OCI-LY1 (cell line): ENCODE measurements at regions not wholly inside any gene's neighbourhood (a gene's known extent, or its start where the extent isn't known, plus 50 kb on each side); places are given as distances from the start of the nearest gene placed in this dataset.

Experiments used
- H2AFZ ChIP-seq: fragments of 200-600 bp; sonication (generic), shearing (Covaris generic); 2 replicates; pipeline ENCODE4 v1.6.0; 2014; ENCODE audit warnings: antibody characterized with exemption, mild to moderate bottlenecking, low read length
- H3F3A ChIP-seq: fragments of 200-600 bp; sonication (generic), shearing (Covaris generic); 2 replicates; pipeline ENCODE4 v1.6.0; 2014; ENCODE audit warnings: mild to moderate bottlenecking, antibody characterized with exemption, low read length, moderate library complexity; ENCODE audit not compliant: insufficient read depth
- H3K27ac ChIP-seq: fragments of 200-600 bp; sonication (generic); 2 replicates; pipeline ENCODE4 v1.5.1; 2014; ENCODE audit warnings: low read length, mixed run types, mild to moderate bottlenecking, low read depth; ENCODE audit not compliant: poor library complexity, severe bottlenecking
- H3K27me3 ChIP-seq: fragments of 200-600 bp; sonication (generic); 2 replicates; pipeline ENCODE4 v1.6.0; 2014; ENCODE audit warnings: antibody characterized with exemption, mild to moderate bottlenecking, low read length, moderate library complexity; ENCODE audit not compliant: insufficient read depth
- H3K36me3 ChIP-seq: fragments of 200-600 bp; sonication (generic); 2 replicates; pipeline ENCODE4 v1.6.1; 2014; ENCODE audit warnings: mild to moderate bottlenecking, antibody characterized with exemption, low read length, moderate library complexity, mixed read lengths; ENCODE audit not compliant: insufficient read depth
- H3K4me1 ChIP-seq: fragments of 200-600 bp; sonication (generic); 2 replicates; pipeline ENCODE4 v1.5.1; 2014; ENCODE audit warnings: mild to moderate bottlenecking, low read length, moderate library complexity; ENCODE audit not compliant: insufficient read depth, severe bottlenecking
- H3K4me2 ChIP-seq: fragments of 200-600 bp; sonication (generic), shearing (Covaris generic); 2 replicates; pipeline ENCODE4 v1.6.1; 2014; ENCODE audit warnings: low read length
- H3K4me3 ChIP-seq: fragments of 200-600 bp; sonication (generic); 2 replicates; pipeline ENCODE4 v1.5.1; 2014; ENCODE audit warnings: low read length, low read depth, mild to moderate bottlenecking, mixed read lengths; ENCODE audit not compliant: poor library complexity, severe bottlenecking
- H3K79me2 ChIP-seq: fragments of 200-600 bp; shearing (Covaris generic); 2 replicates; pipeline ENCODE4 v1.6.1; 2016; ENCODE audit warnings: mixed run types, low read length, mixed read lengths; ENCODE audit not compliant: insufficient read depth
- H3K9ac ChIP-seq: fragments of 200-600 bp; sonication (generic), shearing (Covaris generic); 2 replicates; pipeline ENCODE4 v1.6.1; 2014; ENCODE audit warnings: mild to moderate bottlenecking, low read length, mixed read lengths
- H3K9me2 ChIP-seq: fragments of 200-600 bp; sonication (generic), shearing (Covaris generic); 2 replicates; pipeline ENCODE4 v1.6.1; 2014; ENCODE audit warnings: low read depth, mild to moderate bottlenecking, low read length, mixed read lengths
- H3K9me3 ChIP-seq: fragments of 200-600 bp; shearing (Covaris generic); 2 replicates; pipeline ENCODE4 v1.6.1; 2014; ENCODE audit warnings: low read length, mixed read lengths
- H4K20me1 ChIP-seq: fragments of 200-600 bp; sonication (generic), shearing (Covaris generic); 2 replicates; pipeline ENCODE4 v1.6.0; 2016; ENCODE audit warnings: mild to moderate bottlenecking, low read length; ENCODE audit not compliant: insufficient read depth
- CTCF ChIP-seq: fragments of 200-600 bp; sonication (generic), shearing (Covaris generic); IDR thresholded peaks from 2 replicates; pipeline ENCODE4 v1.5.1; 2017; ENCODE audit warnings: mild to moderate bottlenecking, antibody characterized with exemption, low read length, moderate library complexity, mixed read lengths
- EZH2 ChIP-seq: fragments of 200-600 bp; sonication (generic), shearing (Covaris generic); IDR thresholded peaks from 2 replicates; pipeline ENCODE4 v1.8.0; 2017; ENCODE audit warnings: borderline replicate concordance, mixed run types, mild to moderate bottlenecking, antibody characterized with exemption, low read length, moderate library complexity, mixed read lengths

GRCh38 chr4:152197211-152197610 lies 338.7 kb downstream of the FBXW7 start:
- no peak overlapping the region for H3K27ac ChIP-seq
- peaks cover 2% of the 10 kb centered on the region; the same call in 1 of the 2 replicates for H3K27me3 ChIP-seq
- no peaks in the 10 kb centered on the region for H3K9me3 ChIP-seq

DNA sequence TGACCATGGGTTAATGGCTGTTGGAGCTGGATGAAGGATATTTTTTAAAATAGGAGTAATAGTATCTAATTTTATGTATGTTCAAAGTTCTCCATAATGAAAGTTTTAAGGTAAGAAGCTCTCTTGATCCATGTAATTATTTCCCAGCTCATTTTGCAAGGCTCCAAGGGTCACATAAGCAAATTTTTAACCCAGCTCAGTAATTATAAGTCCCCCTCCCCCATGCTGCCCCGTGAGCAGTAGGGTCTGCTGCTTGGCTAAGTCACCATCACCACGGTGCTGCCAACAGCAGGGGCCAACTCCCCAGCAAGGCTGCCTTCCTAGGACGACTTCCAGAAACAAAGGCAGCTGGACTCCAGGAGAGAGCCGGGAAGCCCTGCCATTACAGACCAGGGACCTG lies 340.0 kb downstream of the FBXW7 start:
- Histone ChIP-seq H3K9ac (no peak overlapping the region), H4K20me1 (no peaks in the 10 kb centered on the region), H3K4me1 (no peaks in the 10 kb centered on the region), H3K27me3 (no peaks in the 10 kb centered on the region; the same call in 1 of the 2 replicates), H3K4me3 (no peak overlapping the region), H3K9me2 (no peaks in the 10 kb centered on the region), H3F3A (no peaks in the 10 kb centered on the region), H3K27ac (no peak overlapping the region), H2AFZ (no peak overlapping the region), H3K36me3 (no peaks in the 10 kb centered on the region), H3K9me3 (no peaks in the 10 kb centered on the region), H3K79me2 (no peaks in the 10 kb centered on the region), H3K4me2 (no peak overlapping the region)
- TF ChIP-seq EZH2 (no peak), CTCF (no peak)

More at GRCh38 chr4:152197211-152197610, 338.7 kb downstream of the FBXW7 start:
- TF ChIP-seq CTCF, result no peak
- TF ChIP-seq EZH2, result no peak
- H3K36me3 ChIP-seq, result no peaks in the 10 kb centered on the region
- no peak overlapping the region for H3K9ac ChIP-seq
- no peaks in the 10 kb centered on the region for H3K79me2 ChIP-seq
- H3K4me1 ChIP-seq, result no peaks in the 10 kb centered on the region
- H4K20me1 ChIP-seq, result no peaks in the 10 kb centered on the region
- H2AFZ ChIP-seq, result no peak overlapping the region
- H3K4me3 ChIP-seq, result no peak overlapping the region
- no peaks in the 10 kb centered on the region for H3K9me2 ChIP-seq
- H3F3A ChIP-seq, result no peaks in the 10 kb centered on the region
- no peak overlapping the region for H3K4me2 ChIP-seq

GRCh38 chr4:152193059-152193458 lies 342.8 kb downstream of the FBXW7 start:
- Histone ChIP-seq H3K4me3 (no peak overlapping the region), H2AFZ (no peak overlapping the region), H3K4me2 (no peak overlapping the region), H3F3A (no peaks in the 10 kb centered on the region), H3K4me1 (no peaks in the 10 kb centered on the region), H3K79me2 (no peaks in the 10 kb centered on the region), H4K20me1 (no peaks in the 10 kb centered on the region), H3K36me3 (no peaks in the 10 kb centered on the region), H3K27me3 (no peaks in the 10 kb centered on the region), H3K9me2 (no peaks in the 10 kb centered on the region), H3K9me3 (no peaks in the 10 kb centered on the region), H3K9ac (no peak overlapping the region), H3K27ac (no peak overlapping the region)
- TF ChIP-seq EZH2, result no peak
- TF ChIP-seq CTCF, result no peak
